MM.1S (cell line): ENCODE measurements at regions not wholly inside any gene's neighbourhood (a gene's known extent, or its start where the extent isn't known, plus 50 kb on each side); places are given as distances from the start of the nearest gene placed in this dataset.
A peak's percentile ranks its signal among the peaks of the same experiment; 100 is the strongest.

Experiments
- CTCF ChIP-seq: fragments of 300-600 bp; sonication (generic); IDR thresholded peaks from 2 replicates; pipeline ENCODE4 v1.5.1; 2016; ENCODE audit warnings: antibody characterized with exemption, low read length, mixed read lengths
- EZH2 ChIP-seq: fragments of 300-600 bp; sonication (generic); optimal IDR thresholded peaks from 2 replicates; pipeline ENCODE3; 2017; ENCODE audit warnings: low read depth, mild to moderate bottlenecking, antibody characterized with exemption, low read length, mixed read lengths
- EZH2phosphoT487 ChIP-seq: fragments of 300-600 bp; sonication (generic); IDR thresholded peaks from 2 replicates; pipeline ENCODE4 v1.6.1; 2018; ENCODE audit warnings: antibody characterized with exemption, low read length

GRCh38 chr11:70761094-70761907 lies 363.0 kb downstream of the CTTN start:
- peak; percentile 28 for TF ChIP-seq CTCF
- no peak for TF ChIP-seq EZH2phosphoT487
- no peak for TF ChIP-seq EZH2
